HG03457 (cell line): ENCODE measurements at regions not wholly inside any gene's neighbourhood (a gene's known extent, or its start where the extent isn't known, plus 50 kb on each side); places are given as distances from the start of the nearest gene placed in this dataset.

ENCODE experiments used
- ATAC-seq: cut with Tn5 transposase; IDR thresholded peaks from one replicate; pipeline ENCODE4 v1.9.1; 2021; ENCODE audit warnings: moderate number of reproducible peaks; ENCODE audit not compliant: unreplicated experiment

- ATAC-seq: no peak
Observed at GRCh38 chr4:181312066-181312465, 931.1 kb upstream of the TENM3 start.

- ATAC-seq: no peak
Observed at GRCh38 chr4:181319629-181320028, 923.6 kb upstream of the TENM3 start.

- ATAC-seq: no peak
Observed at GRCh38 chr4:181323061-181323460, 920.1 kb upstream of the TENM3 start.

- ATAC-seq: no peak
Observed at GRCh38 chr4:181330654-181331201, 912.5 kb upstream of the TENM3 start.

GRCh38 chr4:181331214-181331613 is 912.0 kb upstream of the TENM3 start:
- no peak for ATAC-seq

- ATAC-seq: no peak
Observed at GRCh38 chr4:181345931-181346330, 897.3 kb upstream of the TENM3 start.

- no peak for ATAC-seq
Observed at GRCh38 chr4:181350615-181351415, 892.4 kb upstream of the TENM3 start.

GRCh38 chr4:181364504-181364903 is 878.7 kb upstream of the TENM3 start:
- no peak for ATAC-seq

GRCh38 chr4:181365671-181366070 is 877.5 kb upstream of the TENM3 start:
- no peak for ATAC-seq

- no peak for ATAC-seq
Observed at GRCh38 chr4:181372014-181372413, 871.2 kb upstream of the TENM3 start.

- ATAC-seq: no peak
Observed at GRCh38 chr4:181376058-181376457, 867.1 kb upstream of the TENM3 start.

- ATAC-seq: no peak
Observed at GRCh38 chr4:181388061-181388460, 855.1 kb upstream of the TENM3 start.

- ATAC-seq: no peak
Observed at GRCh38 chr4:181416966-181417365, 826.2 kb upstream of the TENM3 start.

GRCh38 chr4:181418496-181418895 is 824.7 kb upstream of the TENM3 start:
- ATAC-seq: no peak

- no peak for ATAC-seq
Observed at GRCh38 chr4:181420950-181421349, 822.3 kb upstream of the TENM3 start.

- ATAC-seq: no peak
Observed at GRCh38 chr4:181424362-181425016, 818.7 kb upstream of the TENM3 start.

- no peak for ATAC-seq
Observed at GRCh38 chr4:181427076-181427475, 816.1 kb upstream of the TENM3 start.

- ATAC-seq: no peak
Observed at GRCh38 chr4:181431006-181431405, 812.2 kb upstream of the TENM3 start.

GRCh38 chr4:181431661-181432060 is 811.5 kb upstream of the TENM3 start:
- ATAC-seq: no peak

- ATAC-seq: no peak
Observed at GRCh38 chr4:181432335-181432734, 810.9 kb upstream of the TENM3 start.

- no peak for ATAC-seq
Observed at GRCh38 chr4:181437895-181438294, 805.3 kb upstream of the TENM3 start.

GRCh38 chr4:181438641-181439040 is 804.6 kb upstream of the TENM3 start:
- ATAC-seq: no peak
